Adrenal gland (tissue), 9 donors: ENCODE measurements at regions not wholly inside any gene's neighbourhood (a gene's known extent, or its start where the extent isn't known, plus 50 kb on each side); places are given as distances from the start of the nearest gene placed in this dataset.

ENCODE experiments used
- DNase-seq, 7 donors: peaks; one replicate each; pipeline ENCODE4 v3.0.0-alpha.2; 2019 to 2020
- H3K27ac ChIP-seq, 5 donors: fragments of 200-600 bp; sonication (generic) in 4 of 5; 1 replicate in 3 of 5; 2 replicates in 2 of 5; pipeline versions ENCODE4 v1.5.1 to v1.8.0; 2016 to 2020; ENCODE audit warnings: mild to moderate bottlenecking in 1 of 5
- H3K27me3 ChIP-seq: fragments of 200-600 bp; 2 replicates; pipeline ENCODE4 v1.8.0; 2021
- H3K36me3 ChIP-seq, 2 donors: fragments of 200-600 bp; replicated peaks in 1 of 2; 1 replicate in 1 of 2; 2 replicates in 1 of 2; pipeline versions ENCODE4 v1.5.1 to v1.8.0; 2018 to 2022
- H3K4me1 ChIP-seq, 2 donors: fragments of 200-600 bp; replicated peaks in 1 of 2; 1 replicate in 1 of 2; 2 replicates in 1 of 2; pipeline versions ENCODE4 v1.5.1 to v1.8.0; 2018 to 2021
- H3K4me3 ChIP-seq, 4 donors: fragments of 200-600 bp; sonication (generic) in 3 of 4; one replicate each; pipeline ENCODE4 v1.5.1; 2016 to 2018
- H3K9me3 ChIP-seq, 3 donors: fragments of 200-600 bp; sonication (generic) in 1 of 3; replicated peaks in 1 of 3; 1 replicate in 2 of 3; 2 replicates in 1 of 3; pipeline versions ENCODE4 v1.5.1 to v1.8.0; 2016 to 2021
- CTCF ChIP-seq, 6 experiments: fragments of 450-650 bp in 4 of 6; fragments of 200-600 bp in 2 of 6; sonication (generic) in 1 of 6; IDR thresholded peaks; 1 replicate in 5 of 6; 2 replicates in 1 of 6; pipeline versions ENCODE4 v1.5.1 to v1.8.0; 2016 to 2021; ENCODE audit warnings: antibody characterized with exemption in 6 of 6, mild to moderate bottlenecking in 2 of 6, moderate library complexity in 1 of 6
- POLR2A ChIP-seq, 2 donors: fragments of 450-650 bp; IDR thresholded peaks; one replicate each; pipeline ENCODE4 v1.6.1; 2017; ENCODE audit warnings: antibody characterized with exemption in 2 of 2, mild to moderate bottlenecking in 2 of 2, moderate library complexity in 1 of 2
- WGBS, 4 donors: extraction: QIAGEN DNeasy Blood & Tissue Kit in 2 of 4; methylation state at CpG; one replicate each; pipeline versions ENCODE4 v1.1.5 to v1.1.7; 2013 to 2017; 5-methylcytosine and 5-hydroxymethylcytosine counted together
- intact Hi-C, 2 donors: fragments of 100-400 bp; cut with DNase I; formaldehyde crosslinking; loops; one replicate each; pipeline versions ENCODE4 v1.14.1 to v1.15.0; 2022 to 2023
- donor health status: healthy with polysubstance abuse.
- donor health status: Bipolar disorder and iron deficiency.
- donor health status: DM: yes; HTN: yes; CAD: no.
- donor health status: DM: no; HTN: no; CAD: no.
- donor health status: DM: no; HTN: no; CAD: no.

- intact Hi-C loops = no loop called here
- no peak overlapping the region for H3K4me3 ChIP-seq
These were observed 147.2 kb downstream of the SEC61B start for GRCh38 chr9:99369327-99369722.

GRCh38 chr9:99370376-99370775, 148.3 kb downstream of the SEC61B start:
- TF ChIP-seq POLR2A (IDR thresholded peaks at IDR 0.05) = no peak
- TF ChIP-seq CTCF (IDR thresholded peaks at IDR 0.05) = no peak
- no peak for DNase-seq
- Histone ChIP-seq H3K27me3 (no peaks in the 10 kb centered on the region), H3K4me3 (no peak overlapping the region), H3K9me3 (no peaks in the 10 kb centered on the region), H3K4me1 (no peaks in the 10 kb centered on the region), H3K27ac (no peak overlapping the region), H3K36me3 (no peaks in the 10 kb centered on the region)
- intact Hi-C loops = no loop called here
- WGBS, 4 donors = 95 to 100% (median 98%) methylated on average over 3 of the region's 3 CpGs

More at GRCh38 chr9:99369327-99369722, 147.2 kb downstream of the SEC61B start:
- TF ChIP-seq CTCF (IDR thresholded peaks at IDR 0.05) (no peak), POLR2A (IDR thresholded peaks at IDR 0.05) (no peak)
- no peak for DNase-seq
- Histone ChIP-seq H3K9me3 (no peaks in the 10 kb centered on the region), H3K27ac (no peak overlapping the region), H3K36me3 (no peaks in the 10 kb centered on the region), H3K27me3 (no peaks in the 10 kb centered on the region), H3K4me1 (no peaks in the 10 kb centered on the region)
- 93 to 96% (median 95%) methylated on average over 6 to 9 of the region's 9 CpGs for WGBS, 4 donors

GRCh38 chr9:99371376-99371775, 149.3 kb downstream of the SEC61B start:
- Histone ChIP-seq H3K4me1 (no peaks in the 10 kb centered on the region), H3K27me3 (no peaks in the 10 kb centered on the region), H3K27ac (no peak overlapping the region), H3K36me3 (no peaks in the 10 kb centered on the region), H3K4me3 (no peak overlapping the region), H3K9me3 (no peaks in the 10 kb centered on the region)
- TF ChIP-seq POLR2A (IDR thresholded peaks at IDR 0.05) (no peak), CTCF (IDR thresholded peaks at IDR 0.05) (no peak)
- DNase-seq = no peak
- intact Hi-C loops = no loop called here
- WGBS, 4 donors = 69 to 100% (median 92%) methylated on average over 2 of the region's 2 CpGs

- no peak overlapping the region for H3K4me3 ChIP-seq
- no peaks in the 10 kb centered on the region for H3K9me3 ChIP-seq
- WGBS, 4 donors = 73 to 91% (median 82%) methylated on average over 3 to 5 of the region's 5 CpGs
- H3K27ac ChIP-seq = no peak overlapping the region
- H3K4me1 ChIP-seq = no peaks in the 10 kb centered on the region
- DNase-seq = no peak
- no peaks in the 10 kb centered on the region for H3K27me3 ChIP-seq
- TF ChIP-seq POLR2A (IDR thresholded peaks at IDR 0.05) (no peak), CTCF (IDR thresholded peaks at IDR 0.05) (no peak)
- H3K36me3 ChIP-seq = no peaks in the 10 kb centered on the region
- intact Hi-C loops = no loop called here
These were observed 151.8 kb downstream of the SEC61B start for GRCh38 chr9:99373912-99374311.
